GM19372 (cell line): ENCODE measurements at regions not wholly inside any gene's neighbourhood (a gene's known extent, or its start where the extent isn't known, plus 50 kb on each side); places are given as distances from the start of the nearest gene placed in this dataset.

Experiments used
- ATAC-seq: cut with Tn5 transposase; IDR thresholded peaks from one replicate; pipeline ENCODE4 v1.9.1; 2021; ENCODE audit warnings: mild to moderate bottlenecking, low read depth, moderate library complexity; ENCODE audit not compliant: unreplicated experiment

DNA sequence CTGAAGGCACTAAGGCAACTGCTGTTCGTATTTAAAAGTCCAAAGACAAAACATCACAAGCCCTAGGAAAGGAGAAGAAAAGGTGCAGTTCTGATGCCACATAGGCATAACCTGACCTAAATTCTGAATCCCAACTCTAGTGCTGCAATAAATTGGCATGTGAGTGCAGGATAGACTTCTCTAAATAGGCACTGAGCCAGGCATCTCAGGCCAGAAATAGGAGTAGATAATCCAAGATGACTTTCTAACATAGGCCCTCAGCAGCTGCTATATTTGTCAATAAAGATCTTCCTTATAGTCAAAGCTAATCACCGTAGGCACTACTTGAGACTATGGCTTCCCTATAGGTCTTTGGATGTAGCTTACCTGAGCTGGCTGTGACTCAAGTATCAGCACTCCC is 1163.8 kb downstream of the SORCS1 start:
- no peak for ATAC-seq

DNA sequence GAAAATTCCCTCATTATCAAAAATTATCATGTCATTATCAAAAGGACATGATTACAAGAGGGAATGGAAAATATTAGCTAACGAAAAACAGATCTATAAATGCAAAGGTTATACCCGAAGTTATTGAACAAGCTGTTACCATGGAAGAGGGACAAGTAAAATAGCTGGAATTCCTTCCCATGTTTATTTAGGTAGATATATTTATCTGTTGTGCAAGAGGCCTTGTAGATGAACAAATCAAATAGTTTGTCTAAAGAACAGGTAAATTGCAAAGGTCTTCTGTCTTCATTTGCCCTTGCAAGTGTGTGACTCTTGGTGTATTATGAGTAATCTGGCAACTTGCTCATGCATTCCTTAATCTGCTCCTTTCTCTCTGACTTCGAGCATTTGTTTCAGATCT is 1170.9 kb downstream of the SORCS1 start:
- ATAC-seq: no peak

DNA sequence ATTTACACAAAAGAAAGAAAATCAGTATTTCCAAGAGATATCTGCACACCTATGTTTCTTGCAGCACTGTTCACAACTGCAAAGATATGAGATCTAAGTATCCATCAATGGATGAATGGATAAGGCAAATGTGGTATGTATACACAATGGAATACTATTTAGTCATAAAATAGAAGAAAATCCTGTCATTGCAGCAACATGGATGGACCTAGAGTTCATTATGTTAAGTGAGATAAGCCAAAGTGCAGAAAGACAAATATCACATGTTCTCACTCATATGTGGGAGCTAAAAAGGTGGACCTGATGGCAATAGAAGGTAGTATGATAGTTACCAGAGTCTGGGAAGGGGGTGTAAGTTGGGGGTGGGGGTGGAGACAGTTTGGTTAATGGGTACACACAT is 1171.6 kb downstream of the SORCS1 start:
- ATAC-seq: no peak

DNA sequence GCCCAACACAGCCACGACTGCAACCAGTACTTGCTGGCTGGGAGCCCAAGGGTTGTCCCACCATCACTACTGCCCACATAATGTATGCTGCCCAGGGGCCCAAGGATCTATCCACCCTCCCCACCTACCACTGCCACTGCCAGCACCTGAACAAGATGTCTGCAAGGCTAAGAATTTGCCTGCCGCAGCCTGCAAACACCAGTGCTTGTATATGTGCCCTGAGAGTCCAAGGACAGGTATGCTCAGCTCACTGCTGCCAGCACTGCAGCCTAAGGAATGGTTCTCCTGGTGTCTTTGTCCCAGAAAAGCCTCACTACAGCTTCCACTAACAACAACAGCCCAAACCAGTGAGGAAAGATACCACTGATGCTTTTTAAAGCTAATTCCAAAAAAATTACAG is 1174.0 kb downstream of the SORCS1 start:
- ATAC-seq: no peak

DNA sequence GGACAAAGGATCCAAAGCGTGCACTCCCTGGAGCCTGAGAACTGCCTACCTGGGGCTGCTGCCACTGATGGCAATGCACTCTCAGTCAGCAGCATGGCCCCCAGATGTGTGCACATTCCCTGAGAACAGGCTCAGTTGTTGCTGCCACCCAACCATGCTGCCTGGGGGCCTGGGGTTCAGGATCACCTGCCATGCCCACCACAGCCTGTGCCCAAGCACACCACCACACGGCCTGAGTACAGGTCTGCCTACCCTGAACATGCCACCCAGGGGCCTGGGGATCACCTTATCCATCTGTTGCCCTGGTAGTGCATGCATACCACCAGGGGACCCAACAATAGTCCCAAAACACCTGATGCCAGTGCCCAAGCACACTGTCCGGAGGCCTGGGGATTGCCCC is 1174.5 kb downstream of the SORCS1 start:
- ATAC-seq: no peak

DNA sequence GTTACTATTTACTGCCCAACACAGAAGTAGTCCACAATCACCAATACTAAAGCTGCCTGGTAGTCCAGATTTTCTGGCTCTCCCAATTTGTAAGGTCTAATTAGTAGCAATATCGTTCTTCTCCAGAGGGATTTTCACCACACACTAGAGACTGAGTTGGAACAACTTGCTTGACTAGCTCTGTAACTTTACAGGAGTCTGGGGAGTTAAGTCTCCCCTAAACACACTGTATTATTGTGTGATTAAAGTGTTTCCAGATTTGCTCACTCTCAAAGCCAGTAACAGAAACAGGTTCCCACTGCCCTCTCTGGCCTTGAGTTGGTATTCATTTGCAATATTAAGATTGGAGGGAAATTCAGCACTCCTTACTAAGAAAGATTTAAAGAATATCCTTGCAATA is 1175.7 kb downstream of the SORCS1 start:
- ATAC-seq: no peak

DNA sequence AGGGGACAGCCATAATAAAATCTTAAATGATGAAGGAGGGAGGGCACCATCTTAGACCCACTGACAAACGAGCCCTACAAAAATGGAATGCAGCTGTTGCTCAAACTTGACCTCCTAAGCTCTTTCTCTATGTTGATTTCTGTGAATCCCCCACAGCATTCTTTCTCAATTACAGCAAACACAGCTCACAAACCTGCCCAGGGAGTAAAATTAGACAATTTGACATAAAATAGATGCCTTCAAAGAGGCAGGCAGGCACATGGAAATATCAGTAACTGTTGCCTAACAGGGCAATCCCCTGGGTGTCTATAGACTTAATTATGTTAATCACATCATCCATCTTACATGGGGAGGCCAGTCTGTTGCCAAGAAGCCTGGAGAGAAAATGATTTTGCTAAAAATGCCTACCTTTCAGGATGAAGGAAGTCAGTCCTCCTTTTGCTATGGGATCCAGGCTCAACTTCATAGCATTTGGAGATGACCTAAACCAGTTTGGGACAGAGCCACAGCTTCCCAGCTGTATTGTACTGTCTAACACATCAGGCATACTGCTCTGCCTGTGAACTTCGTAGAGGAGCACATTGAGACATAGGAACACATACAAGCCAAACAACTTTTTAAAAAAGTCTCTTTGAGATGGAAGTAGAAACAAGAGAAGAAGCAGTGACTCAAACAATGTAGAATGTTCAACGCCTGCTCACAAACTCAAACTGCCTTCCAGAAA is 1177.4 kb downstream of the SORCS1 start:
- no peak for ATAC-seq

DNA sequence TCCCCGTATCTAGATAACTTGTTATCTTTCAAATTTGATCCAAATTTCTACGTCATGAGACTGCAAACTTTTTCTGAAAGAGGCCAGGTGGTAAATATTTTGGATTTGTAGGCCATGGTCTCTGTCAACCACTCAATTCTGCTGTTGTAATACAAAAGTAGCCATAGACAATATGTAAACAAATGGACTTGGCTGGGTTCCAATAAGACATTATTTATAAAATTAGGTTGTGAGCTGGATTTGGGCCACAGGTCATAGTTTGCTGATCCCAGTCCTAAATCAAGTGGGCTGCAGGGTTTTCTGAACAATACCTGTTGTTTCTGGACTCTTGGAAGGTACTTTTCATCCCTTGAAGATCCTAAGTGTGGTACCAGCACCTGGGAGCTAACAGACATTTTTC is 1178.0 kb downstream of the SORCS1 start:
- no peak for ATAC-seq

DNA sequence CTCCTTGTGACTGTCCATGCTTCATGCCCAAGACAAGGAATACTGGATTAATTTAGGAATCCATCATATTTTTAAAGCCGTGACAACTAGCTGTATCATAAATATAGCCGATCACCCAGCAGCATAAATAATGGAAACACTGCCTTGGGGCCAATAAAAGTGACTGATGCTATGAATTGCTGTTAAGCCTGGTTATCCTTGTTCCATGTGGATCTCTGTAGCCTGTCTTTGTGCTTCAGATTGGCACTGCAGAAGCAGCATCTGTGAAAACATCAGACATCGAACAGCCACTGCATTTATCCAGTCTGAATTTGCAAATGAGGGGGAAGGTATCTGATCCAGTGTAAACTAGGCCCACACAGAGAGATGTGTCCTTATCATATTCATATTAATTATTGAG is 1181.8 kb downstream of the SORCS1 start:
- ATAC-seq: no peak

DNA sequence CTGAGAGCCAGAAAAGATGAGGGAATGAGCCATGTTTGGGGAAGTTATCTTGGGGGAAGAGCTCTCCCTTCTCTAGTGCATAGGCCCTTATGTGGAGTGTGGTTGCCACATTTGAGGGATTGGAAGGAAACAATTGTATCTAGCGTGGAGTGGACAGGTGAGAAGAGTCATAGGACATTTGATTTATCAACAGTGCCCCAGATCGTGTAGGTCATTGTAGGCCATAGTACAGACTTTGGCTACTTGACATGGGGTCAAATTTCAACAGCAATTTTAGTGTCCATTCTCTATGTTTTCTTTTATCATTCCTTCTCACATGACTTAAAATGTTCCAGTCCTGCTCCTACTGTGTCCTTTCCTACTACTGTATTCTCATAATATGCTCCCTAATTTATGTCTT is 1182.8 kb downstream of the SORCS1 start:
- ATAC-seq: no peak

DNA sequence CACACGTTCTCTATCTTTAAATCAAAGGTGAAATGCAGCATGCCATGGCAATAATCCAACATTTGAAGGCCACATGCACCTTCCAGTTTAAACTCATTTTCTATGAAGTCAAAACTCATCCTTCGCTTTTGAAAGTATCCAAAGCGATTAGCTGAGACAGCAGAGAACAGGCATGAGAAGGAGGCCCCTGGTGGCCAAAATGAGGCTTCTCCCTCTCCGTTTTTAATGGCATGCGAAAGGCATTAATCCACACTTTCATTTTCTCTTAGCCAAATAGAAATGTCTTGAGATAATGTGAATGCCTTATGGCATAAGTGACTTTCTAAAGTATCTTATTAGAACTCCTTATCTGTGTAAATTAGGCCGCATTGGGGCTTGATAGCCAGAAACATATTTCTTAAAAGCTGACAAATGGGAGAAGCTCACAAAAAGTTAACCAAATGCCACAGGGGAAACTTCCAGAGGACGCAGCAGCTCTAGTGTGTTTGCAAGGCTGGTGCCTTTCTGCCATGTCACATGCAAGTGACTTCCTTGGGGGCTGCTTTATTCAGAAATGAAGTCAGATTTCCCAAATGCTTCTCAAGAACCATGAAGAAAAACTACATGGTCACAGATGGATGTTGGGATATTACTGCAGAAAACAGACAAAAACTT is 1189.6 kb downstream of the SORCS1 start:
- ATAC-seq: no peak

DNA sequence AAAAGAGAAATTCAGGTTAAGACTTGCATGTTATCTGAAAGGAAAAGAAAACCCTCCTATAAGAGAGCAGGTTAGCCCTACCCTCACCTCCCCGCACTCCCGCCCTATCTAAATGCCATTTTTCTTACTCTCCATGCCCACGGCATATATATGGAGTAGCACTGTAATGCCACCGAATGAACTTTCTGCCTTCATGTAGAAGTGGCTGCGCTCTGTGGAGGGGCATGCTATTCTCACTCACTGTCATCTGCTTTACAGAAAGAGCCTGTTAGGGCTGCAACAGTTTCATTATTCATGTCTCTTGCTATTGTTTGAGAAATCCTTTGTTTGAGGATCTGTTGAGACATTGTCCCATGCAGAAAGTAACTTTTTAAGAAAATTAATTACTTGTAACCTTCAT is 1190.6 kb downstream of the SORCS1 start:
- ATAC-seq: no peak

DNA sequence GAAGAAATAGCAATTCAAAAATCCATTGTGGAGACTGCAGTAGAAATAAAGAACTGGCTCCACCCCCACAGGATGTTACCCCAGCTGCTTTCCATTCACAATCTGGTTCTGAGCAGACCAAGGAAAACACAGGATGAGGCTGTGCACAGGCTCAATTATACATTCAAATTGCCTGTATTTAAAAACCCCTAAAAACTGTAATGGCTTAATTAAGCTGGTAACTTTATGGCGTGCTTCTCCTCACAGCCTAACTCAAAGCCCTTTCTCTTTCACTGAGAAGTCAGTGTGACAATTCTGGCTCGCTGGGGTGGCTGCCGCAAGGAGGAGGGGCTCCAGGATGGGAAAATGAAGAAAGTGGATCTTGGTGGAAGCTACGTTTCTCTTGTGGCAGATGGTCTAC is 1191.1 kb downstream of the SORCS1 start:
- no peak for ATAC-seq

DNA sequence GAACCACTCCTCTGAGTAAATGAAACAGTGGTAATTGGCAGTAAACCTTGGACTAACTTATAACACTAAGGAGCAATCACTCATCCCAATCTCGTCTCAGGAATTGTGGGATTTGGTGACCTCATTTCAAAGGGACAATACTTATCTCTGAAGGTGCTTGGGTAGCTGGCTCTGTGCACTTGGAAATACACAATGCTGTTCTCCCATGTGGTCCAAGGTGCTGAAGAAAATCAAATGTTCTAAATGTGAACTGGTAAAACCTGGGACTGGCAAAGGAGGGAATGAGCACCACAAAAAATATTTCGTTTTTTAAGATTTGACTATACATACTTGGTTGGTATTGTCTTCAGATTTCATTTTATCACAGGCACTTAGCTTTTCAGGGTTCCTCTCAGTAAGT is 1193.0 kb downstream of the SORCS1 start:
- ATAC-seq: no peak

DNA sequence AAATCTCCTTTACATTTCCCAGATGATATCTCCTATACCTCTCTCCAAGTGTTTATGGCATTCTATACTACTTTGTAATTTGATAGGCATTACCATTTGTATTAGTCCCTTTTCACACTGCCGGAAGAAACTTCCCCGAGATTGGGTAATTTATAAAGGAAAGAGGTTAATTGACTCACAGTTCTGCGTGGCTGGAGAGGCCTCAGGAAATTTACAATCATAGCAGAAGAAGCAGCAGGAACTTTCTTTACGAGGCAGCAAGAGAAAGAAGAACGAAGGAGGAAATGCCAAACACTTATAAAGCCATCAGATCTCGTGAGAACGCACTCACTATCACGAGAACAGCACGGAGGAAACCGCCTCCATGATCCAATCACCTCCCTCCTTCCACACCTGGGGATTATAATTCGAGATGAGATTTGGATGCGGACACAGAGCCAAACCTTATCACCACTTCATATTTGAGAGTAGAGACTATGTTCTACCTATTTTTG is 1194.6 kb downstream of the SORCS1 start:
- no peak for ATAC-seq

DNA sequence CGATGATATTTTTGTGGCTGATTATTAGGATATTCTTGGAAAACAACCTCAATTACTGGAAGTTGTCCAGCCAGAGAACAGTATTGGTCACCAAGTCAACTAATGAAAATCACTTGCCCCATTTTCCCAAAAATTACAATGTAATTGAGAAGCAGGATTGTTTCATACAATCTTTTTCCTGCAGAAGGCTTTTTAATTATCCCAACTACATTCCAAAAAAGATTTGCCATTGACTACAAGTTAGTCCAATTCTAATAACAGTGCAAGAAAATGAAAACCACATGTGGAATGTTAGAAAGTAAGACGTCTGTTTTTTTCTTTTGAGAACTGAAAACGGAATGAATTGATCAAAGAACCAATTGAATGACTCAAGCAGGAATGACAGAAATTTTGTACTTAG is 1195.8 kb downstream of the SORCS1 start:
- no peak for ATAC-seq

DNA sequence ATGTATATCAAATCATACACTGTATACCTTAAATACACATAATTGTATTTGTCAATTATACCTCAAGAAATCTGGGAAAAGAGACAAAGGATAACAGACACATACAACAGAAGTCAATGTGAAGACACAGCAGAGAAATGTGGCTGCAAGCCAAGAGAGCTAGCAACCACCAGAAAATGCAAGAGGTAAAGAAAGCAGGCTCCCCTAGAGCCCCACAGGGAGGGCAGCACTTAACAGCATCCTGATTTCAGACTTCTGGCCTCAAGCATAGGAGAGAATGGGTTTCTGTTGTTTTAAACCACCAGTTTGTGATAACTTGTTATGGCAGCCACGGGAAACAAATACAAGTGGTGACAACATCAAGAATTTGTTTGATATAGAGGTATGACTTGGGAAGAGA is 1197.2 kb downstream of the SORCS1 start:
- ATAC-seq: no peak

DNA sequence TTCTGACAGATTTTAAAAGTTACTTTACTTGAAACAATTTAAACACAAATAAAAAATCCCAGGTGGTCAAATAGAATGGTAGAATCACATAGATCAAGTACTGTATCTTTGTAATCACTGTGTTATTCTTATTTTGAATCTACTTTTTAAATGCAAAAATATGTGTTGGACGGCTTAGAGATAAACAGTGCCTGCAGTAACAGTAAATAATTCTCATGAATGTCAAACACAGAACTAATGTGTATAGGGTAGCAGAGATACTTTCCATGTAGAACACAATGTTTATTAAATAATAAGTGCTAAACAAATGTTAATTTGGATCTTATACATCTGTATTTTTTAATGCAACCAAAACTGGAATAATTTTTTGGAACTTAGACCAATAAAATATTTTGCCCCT is 1199.4 kb downstream of the SORCS1 start:
- no peak for ATAC-seq

DNA sequence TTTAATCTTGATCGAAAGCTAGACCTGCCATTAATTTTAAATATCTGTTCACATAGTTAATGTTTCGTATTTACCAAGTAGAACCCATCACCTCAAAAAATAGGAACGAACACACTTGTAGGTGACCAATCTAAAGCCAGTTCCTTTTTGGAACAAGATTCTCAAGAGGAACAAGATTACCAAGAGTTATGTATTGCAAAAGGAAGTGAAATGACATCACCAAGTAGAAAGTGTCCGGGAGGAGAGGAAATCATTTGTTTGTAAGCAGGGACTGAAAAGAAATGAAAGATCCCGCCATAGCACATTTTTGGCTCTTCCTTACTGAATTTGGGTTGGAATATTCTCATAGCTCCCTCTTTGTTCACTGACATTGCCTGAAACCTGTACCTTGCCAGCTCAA is 1200.5 kb downstream of the SORCS1 start:
- ATAC-seq: no peak

DNA sequence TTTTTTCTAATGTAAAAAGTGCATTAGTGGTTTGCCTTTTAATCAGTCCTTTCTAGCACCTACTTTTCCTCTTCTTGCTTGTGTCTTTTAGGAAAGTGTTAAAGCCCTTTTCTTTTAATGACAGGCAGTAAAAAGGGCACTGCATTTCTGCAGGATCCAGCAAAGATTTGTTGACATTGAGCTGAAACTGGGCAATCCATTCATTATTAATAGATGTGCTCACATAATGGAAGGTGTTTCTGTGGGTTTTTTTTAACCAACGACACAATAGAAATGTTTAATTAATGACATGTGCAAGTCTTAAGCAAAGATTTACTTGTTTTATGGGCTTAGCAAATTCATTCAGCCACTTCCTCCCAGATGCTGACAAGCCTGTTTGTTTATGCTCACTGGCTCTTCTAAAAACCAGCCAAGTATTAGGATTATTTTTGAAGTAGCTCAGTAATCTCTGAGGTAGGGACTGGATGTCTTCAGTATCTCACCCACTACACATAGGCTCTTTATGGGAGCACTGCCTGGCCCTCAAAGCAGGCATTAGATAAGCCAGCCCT is 1201.1 kb downstream of the SORCS1 start:
- ATAC-seq: no peak

DNA sequence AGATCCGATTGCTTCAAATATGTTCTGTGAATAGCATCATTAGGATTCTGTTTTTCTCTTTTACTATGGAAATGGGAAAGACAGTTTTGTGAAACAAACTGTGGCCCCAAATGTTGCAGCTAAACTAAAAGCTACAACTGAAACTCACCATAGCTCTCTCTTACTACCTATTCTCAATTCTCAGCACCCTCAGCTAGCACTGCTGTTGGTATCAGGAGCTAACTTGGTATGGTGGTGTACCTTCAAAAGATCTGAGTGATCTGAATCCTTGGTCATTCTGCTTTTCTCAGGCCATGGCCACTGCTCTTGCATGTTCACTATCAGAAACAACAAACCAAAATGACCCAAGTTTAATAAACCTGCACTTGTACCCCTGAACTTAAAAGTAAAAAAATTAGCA is 1208.0 kb downstream of the SORCS1 start:
- no peak for ATAC-seq

DNA sequence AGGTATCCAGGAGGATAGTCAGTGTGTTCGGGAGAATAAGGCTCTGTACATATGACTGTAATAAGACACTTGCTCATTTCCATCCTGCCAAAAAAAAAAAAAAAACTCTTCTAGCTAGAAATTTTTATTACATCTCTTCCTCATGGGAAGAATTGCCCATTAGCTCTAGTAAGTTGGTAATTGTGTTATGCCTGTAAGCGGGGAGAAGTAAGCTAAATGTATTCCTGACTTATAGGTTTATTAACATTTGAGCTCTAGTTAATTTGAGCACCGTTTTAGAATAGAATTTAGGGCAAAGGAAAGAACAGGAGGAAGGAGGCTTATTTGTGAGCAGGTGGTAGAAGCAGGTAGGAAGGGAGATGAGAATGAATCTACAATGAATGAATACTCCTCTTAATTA is 1210.6 kb downstream of the SORCS1 start:
- ATAC-seq: no peak
